K562 (cell line): ENCODE measurements at regions not wholly inside any gene's neighbourhood (a gene's known extent, or its start where the extent isn't known, plus 50 kb on each side); places are given as distances from the start of the nearest gene placed in this dataset.

Experiments used
- FOXA3 ChIP-seq, 2 experiments: fragments of 450-650 bp in 1 of 2; sonication (generic) in 1 of 2; formaldehyde crosslinking; IDR thresholded peaks in 1 of 2; conservative IDR thresholded peaks in 1 of 2; 2 replicates each; pipeline versions ENCODE4 v1.4.0 to v1.8.0; 2020 to 2022; ENCODE audit warnings: mild to moderate bottlenecking in 2 of 2, missing genetic modification reagents in 1 of 2
- GATAD2A ChIP-seq: fragments of 450-650 bp; IDR thresholded peaks from 2 replicates; pipeline ENCODE4 v1.6.1; 2017
- HIVEP1 ChIP-seq: fragments of 250-450 bp; sonication (Bioruptor Pico); IDR thresholded peaks from 2 replicates; pipeline ENCODE4 v1.4.0; 2020; ENCODE audit warnings: mild to moderate bottlenecking
- MTF1 ChIP-seq: fragments of 250-450 bp; sonication (Bioruptor Pico); IDR thresholded peaks from 2 replicates; pipeline ENCODE4 v1.9.0; 2021; ENCODE audit warnings: moderate library complexity, mild to moderate bottlenecking, inconsistent platforms, borderline replicate concordance
- NFE2L1 ChIP-seq: fragments of 450-650 bp; IDR thresholded peaks from 2 replicates; pipeline ENCODE4 v1.6.1; 2016; ENCODE audit warnings: missing genetic modification characterization, low read depth, mild to moderate bottlenecking, missing compliant biosample characterization, moderate library complexity, borderline replicate concordance
- NFIX ChIP-seq: fragments of 250-450 bp; sonication (Bioruptor Pico); IDR thresholded peaks from 2 replicates; pipeline ENCODE4 v1.4.0; 2020; ENCODE audit warnings: low read depth, mild to moderate bottlenecking, moderate library complexity
- POLR2AphosphoS2 ChIP-seq: IDR thresholded peaks from 2 replicates; pipeline ENCODE4 v1.6.1; 2012; ENCODE audit warnings: low read length, improper control_type of control experiment
- SRF ChIP-seq, 2 experiments: fragments of 250-450, 450-650 bp in 1 of 2; sonication (Bioruptor Pico) in 1 of 2; sonication (generic) in 1 of 2; formaldehyde crosslinking; IDR thresholded peaks; 2 replicates each; pipeline versions ENCODE4 v1.5.0 to v1.5.1; 2020 to 2022; ENCODE audit warnings: mild to moderate bottlenecking in 1 of 2, missing genetic modification reagents in 1 of 2
- ZNF57 ChIP-seq: fragments of 450-650 bp; formaldehyde crosslinking; IDR thresholded peaks from 2 replicates; pipeline ENCODE4 v1.4.0; 2020; ENCODE audit warnings: mild to moderate bottlenecking, moderate library complexity
- ZNF764 ChIP-seq: fragments of 250-450 bp; sonication (Bioruptor Pico); IDR thresholded peaks from 2 replicates; pipeline ENCODE4 v1.4.0; 2020; ENCODE audit warnings: low read depth, mild to moderate bottlenecking, moderate library complexity
- TF ChIP-seq, protein P1 (sequence below): fragments of 200-600 bp; sonication (generic); IDR thresholded peaks from one replicate; pipeline ENCODE4 v1.6.1; 2012; ENCODE audit warnings: mild to moderate bottlenecking, low read depth, low read length, inconsistent platforms
- TF ChIP-seq, protein P2 (sequence below), 2 experiments: fragments of 200-800 bp in 1 of 2; sonication (Bioruptor generic) in 1 of 2; sonication (generic) in 1 of 2; formaldehyde crosslinking in 1 of 2; IDR thresholded peaks in 1 of 2; conservative IDR thresholded peaks in 1 of 2; 2 replicates each; pipeline versions ENCODE4 v1.5.0 to v1.6.1; 2016 to 2020; ENCODE audit warnings: missing compliant biosample characterization in 1 of 2, missing genetic modification characterization in 1 of 2, missing genetic modification reagents in 1 of 2
- TF ChIP-seq, protein P3 (sequence below): sonication (generic); formaldehyde crosslinking; IDR thresholded peaks from 2 replicates; pipeline ENCODE4 v1.8.1; 2023; ENCODE audit warnings: mild to moderate bottlenecking, missing genetic modification reagents

DNA sequence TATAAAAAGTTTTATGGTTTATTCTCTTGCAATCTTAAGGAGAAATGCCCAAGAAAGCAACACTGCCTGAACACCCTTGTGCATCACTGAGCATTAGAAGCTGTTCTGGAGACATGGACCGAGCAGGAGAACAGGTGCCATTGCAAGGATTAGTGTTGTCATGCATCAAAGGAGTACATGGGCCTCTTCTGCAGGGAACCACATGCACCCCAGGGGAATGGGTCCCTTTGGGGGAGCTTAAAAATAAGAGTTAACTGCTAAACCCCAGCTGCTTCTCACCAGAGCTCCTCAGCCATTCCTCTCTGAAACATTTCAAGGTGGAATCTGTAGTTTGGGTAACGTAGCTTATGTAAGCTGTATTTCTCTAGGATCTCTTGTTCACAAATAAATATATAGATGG, 353.0 kb upstream of the SLC7A11 start (continued):
- TF ChIP-seq, protein P1, sequence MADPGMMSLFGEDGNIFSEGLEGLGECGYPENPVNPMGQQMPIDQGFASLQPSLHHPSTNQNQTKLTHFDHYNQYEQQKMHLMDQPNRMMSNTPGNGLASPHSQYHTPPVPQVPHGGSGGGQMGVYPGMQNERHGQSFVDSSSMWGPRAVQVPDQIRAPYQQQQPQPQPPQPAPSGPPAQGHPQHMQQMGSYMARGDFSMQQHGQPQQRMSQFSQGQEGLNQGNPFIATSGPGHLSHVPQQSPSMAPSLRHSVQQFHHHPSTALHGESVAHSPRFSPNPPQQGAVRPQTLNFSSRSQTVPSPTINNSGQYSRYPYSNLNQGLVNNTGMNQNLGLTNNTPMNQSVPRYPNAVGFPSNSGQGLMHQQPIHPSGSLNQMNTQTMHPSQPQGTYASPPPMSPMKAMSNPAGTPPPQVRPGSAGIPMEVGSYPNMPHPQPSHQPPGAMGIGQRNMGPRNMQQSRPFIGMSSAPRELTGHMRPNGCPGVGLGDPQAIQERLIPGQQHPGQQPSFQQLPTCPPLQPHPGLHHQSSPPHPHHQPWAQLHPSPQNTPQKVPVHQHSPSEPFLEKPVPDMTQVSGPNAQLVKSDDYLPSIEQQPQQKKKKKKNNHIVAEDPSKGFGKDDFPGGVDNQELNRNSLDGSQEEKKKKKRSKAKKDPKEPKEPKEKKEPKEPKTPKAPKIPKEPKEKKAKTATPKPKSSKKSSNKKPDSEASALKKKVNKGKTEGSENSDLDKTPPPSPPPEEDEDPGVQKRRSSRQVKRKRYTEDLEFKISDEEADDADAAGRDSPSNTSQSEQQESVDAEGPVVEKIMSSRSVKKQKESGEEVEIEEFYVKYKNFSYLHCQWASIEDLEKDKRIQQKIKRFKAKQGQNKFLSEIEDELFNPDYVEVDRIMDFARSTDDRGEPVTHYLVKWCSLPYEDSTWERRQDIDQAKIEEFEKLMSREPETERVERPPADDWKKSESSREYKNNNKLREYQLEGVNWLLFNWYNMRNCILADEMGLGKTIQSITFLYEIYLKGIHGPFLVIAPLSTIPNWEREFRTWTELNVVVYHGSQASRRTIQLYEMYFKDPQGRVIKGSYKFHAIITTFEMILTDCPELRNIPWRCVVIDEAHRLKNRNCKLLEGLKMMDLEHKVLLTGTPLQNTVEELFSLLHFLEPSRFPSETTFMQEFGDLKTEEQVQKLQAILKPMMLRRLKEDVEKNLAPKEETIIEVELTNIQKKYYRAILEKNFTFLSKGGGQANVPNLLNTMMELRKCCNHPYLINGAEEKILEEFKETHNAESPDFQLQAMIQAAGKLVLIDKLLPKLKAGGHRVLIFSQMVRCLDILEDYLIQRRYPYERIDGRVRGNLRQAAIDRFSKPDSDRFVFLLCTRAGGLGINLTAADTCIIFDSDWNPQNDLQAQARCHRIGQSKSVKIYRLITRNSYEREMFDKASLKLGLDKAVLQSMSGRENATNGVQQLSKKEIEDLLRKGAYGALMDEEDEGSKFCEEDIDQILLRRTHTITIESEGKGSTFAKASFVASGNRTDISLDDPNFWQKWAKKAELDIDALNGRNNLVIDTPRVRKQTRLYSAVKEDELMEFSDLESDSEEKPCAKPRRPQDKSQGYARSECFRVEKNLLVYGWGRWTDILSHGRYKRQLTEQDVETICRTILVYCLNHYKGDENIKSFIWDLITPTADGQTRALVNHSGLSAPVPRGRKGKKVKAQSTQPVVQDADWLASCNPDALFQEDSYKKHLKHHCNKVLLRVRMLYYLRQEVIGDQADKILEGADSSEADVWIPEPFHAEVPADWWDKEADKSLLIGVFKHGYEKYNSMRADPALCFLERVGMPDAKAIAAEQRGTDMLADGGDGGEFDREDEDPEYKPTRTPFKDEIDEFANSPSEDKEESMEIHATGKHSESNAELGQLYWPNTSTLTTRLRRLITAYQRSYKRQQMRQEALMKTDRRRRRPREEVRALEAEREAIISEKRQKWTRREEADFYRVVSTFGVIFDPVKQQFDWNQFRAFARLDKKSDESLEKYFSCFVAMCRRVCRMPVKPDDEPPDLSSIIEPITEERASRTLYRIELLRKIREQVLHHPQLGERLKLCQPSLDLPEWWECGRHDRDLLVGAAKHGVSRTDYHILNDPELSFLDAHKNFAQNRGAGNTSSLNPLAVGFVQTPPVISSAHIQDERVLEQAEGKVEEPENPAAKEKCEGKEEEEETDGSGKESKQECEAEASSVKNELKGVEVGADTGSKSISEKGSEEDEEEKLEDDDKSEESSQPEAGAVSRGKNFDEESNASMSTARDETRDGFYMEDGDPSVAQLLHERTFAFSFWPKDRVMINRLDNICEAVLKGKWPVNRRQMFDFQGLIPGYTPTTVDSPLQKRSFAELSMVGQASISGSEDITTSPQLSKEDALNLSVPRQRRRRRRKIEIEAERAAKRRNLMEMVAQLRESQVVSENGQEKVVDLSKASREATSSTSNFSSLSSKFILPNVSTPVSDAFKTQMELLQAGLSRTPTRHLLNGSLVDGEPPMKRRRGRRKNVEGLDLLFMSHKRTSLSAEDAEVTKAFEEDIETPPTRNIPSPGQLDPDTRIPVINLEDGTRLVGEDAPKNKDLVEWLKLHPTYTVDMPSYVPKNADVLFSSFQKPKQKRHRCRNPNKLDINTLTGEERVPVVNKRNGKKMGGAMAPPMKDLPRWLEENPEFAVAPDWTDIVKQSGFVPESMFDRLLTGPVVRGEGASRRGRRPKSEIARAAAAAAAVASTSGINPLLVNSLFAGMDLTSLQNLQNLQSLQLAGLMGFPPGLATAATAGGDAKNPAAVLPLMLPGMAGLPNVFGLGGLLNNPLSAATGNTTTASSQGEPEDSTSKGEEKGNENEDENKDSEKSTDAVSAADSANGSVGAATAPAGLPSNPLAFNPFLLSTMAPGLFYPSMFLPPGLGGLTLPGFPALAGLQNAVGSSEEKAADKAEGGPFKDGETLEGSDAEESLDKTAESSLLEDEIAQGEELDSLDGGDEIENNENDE, result no peak
- no peak for TF ChIP-seq ZNF57 (CRISPR knock-in tag)
- no peak for TF ChIP-seq HIVEP1
- TF ChIP-seq ZNF764 (CRISPR knock-in tag), result no peak
- no peak for TF ChIP-seq MTF1 (CRISPR knock-in tag)
- no peak for TF ChIP-seq SRF (CRISPR knock-in tag; IDR thresholded peaks at IDR 0.05)
- no peak for TF ChIP-seq NFE2L1
- TF ChIP-seq, protein P2, sequence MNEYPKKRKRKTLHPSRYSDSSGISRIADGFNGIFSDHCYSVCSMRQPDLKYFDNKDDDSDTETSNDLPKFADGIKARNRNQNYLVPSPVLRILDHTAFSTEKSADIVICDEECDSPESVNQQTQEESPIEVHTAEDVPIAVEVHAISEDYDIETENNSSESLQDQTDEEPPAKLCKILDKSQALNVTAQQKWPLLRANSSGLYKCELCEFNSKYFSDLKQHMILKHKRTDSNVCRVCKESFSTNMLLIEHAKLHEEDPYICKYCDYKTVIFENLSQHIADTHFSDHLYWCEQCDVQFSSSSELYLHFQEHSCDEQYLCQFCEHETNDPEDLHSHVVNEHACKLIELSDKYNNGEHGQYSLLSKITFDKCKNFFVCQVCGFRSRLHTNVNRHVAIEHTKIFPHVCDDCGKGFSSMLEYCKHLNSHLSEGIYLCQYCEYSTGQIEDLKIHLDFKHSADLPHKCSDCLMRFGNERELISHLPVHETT (CRISPR knock-in tag; conservative IDR thresholded peaks at IDR 0.05 in 1 of 2, IDR thresholded peaks at IDR 0.05 in 1 of 2), result no peak
- no peak for TF ChIP-seq NFIX (CRISPR knock-in tag)
- no peak for TF ChIP-seq GATAD2A
- TF ChIP-seq FOXA3 (CRISPR knock-in tag; conservative IDR thresholded peaks at IDR 0.05 in 1 of 2, IDR thresholded peaks at IDR 0.05 in 1 of 2), result no peak
- TF ChIP-seq POLR2AphosphoS2, result no peak
- TF ChIP-seq, protein P3, sequence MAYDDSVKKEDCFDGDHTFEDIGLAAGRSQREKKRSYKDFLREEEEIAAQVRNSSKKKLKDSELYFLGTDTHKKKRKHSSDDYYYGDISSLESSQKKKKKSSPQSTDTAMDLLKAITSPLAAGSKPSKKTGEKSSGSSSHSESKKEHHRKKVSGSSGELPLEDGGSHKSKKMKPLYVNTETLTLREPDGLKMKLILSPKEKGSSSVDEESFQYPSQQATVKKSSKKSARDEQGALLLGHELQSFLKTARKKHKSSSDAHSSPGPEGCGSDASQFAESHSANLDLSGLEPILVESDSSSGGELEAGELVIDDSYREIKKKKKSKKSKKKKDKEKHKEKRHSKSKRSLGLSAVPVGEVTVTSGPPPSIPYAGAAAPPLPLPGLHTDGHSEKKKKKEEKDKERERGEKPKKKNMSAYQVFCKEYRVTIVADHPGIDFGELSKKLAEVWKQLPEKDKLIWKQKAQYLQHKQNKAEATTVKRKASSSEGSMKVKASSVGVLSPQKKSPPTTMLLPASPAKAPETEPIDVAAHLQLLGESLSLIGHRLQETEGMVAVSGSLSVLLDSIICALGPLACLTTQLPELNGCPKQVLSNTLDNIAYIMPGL (CRISPR knock-in tag), result no peak
